ENCODE measurements at regions not wholly inside any gene's neighbourhood (a gene's known extent, or its start where the extent isn't known, plus 50 kb on each side); places are given as distances from the start of the nearest gene placed in this dataset.

DNA sequence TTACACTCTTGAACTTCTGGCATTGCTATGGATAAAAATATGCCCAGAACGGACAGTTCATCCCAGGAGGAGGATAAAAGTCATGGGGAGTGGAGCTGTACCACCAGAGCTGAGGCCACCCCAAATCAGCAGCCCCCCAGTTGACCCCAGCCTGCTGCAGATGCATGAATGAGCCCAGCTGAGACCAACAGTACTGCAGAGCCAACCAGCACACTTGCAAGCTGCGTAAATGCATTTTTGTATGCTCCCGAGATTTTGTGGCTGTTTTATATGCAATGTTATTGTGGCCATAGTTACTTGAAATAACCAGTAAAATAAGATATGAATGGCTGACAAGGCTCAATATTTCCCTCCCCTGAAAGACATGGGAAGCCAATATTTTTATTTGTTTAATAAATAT, 264.6 kb downstream of the DUSP10 start:
- Mint-ChIP-seq H3K27me3 (ENCODE audit: unreplicated experiment) (peaks cover 2% of the 10 kb centered on the region), H3K9me3 (ENCODE audit: unreplicated experiment) (no peaks in the 10 kb centered on the region), H3K4me3 (ENCODE audit: unreplicated experiment) (no peak overlapping the region), H3K27ac (ENCODE audit: unreplicated experiment) (no peak overlapping the region), H3K4me1 (ENCODE audit: unreplicated experiment) (no peaks in the 10 kb centered on the region), H3K36me3 (ENCODE audit: low read depth, unreplicated experiment) (no peaks in the 10 kb centered on the region)
- DNase-seq (ENCODE audit: low spot score): no peak
- TF ChIP-seq, protein P1, sequence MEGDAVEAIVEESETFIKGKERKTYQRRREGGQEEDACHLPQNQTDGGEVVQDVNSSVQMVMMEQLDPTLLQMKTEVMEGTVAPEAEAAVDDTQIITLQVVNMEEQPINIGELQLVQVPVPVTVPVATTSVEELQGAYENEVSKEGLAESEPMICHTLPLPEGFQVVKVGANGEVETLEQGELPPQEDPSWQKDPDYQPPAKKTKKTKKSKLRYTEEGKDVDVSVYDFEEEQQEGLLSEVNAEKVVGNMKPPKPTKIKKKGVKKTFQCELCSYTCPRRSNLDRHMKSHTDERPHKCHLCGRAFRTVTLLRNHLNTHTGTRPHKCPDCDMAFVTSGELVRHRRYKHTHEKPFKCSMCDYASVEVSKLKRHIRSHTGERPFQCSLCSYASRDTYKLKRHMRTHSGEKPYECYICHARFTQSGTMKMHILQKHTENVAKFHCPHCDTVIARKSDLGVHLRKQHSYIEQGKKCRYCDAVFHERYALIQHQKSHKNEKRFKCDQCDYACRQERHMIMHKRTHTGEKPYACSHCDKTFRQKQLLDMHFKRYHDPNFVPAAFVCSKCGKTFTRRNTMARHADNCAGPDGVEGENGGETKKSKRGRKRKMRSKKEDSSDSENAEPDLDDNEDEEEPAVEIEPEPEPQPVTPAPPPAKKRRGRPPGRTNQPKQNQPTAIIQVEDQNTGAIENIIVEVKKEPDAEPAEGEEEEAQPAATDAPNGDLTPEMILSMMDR (IDR thresholded peaks at IDR 0.05; ENCODE audit: unreplicated experiment): no peak

DNA sequence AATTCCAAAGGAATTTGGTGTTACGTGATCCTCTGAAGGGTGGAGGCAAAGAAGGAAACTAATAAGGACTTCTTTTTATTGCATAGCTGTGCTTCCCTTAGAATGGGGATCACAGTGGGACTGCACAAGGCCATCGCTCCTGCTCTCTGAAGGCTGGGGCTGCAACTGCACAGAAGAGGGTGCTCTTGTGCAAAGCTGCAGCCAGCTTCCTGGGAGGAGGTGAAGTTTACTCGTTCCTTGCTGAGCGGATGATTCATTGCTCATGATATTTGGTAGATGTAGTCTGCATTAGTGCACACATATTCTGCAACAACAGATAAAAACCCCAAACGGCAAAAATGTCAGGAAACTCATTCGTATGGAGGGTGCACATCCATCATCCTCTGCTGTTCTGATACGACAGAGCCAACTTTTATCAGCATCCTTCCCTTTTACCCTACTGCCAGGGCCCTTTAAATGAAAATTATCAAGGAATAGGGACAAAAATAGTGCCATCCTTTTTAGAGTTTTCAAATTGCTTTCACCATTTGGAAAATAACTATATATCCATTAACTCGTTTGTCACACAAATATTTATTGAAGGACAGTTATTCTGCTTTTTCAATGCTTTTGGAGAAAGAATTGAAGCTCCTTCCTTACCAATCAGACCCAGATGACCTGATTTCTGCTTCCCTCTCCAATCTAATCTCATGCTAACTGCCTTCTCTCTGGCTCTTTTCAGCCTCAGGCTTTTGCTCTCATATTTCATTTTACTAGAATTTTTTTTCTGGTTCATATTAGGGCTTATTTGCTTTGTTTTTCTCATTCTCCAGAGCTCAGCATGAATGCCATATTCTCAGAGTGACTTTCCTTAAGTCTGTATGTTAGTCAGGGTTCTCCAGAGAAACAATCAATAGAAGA, 263.6 kb downstream of the DUSP10 start:
- TF ChIP-seq, protein P1 (IDR thresholded peaks at IDR 0.05; ENCODE audit: unreplicated experiment): no peak
- no peak overlapping the region for H3K27ac Mint-ChIP-seq (ENCODE audit: unreplicated experiment)
- H3K9me3 Mint-ChIP-seq (ENCODE audit: unreplicated experiment): no peaks in the 10 kb centered on the region
- peak; percentile 22 for DNase-seq (ENCODE audit: low spot score)
- no peaks in the 10 kb centered on the region for H3K36me3 Mint-ChIP-seq (ENCODE audit: low read depth, unreplicated experiment)
- peaks cover 2% of the 10 kb centered on the region for H3K27me3 Mint-ChIP-seq (ENCODE audit: unreplicated experiment)
- no peak overlapping the region for H3K4me3 Mint-ChIP-seq (ENCODE audit: unreplicated experiment)
- no peaks in the 10 kb centered on the region for H3K4me1 Mint-ChIP-seq (ENCODE audit: unreplicated experiment)

DNA sequence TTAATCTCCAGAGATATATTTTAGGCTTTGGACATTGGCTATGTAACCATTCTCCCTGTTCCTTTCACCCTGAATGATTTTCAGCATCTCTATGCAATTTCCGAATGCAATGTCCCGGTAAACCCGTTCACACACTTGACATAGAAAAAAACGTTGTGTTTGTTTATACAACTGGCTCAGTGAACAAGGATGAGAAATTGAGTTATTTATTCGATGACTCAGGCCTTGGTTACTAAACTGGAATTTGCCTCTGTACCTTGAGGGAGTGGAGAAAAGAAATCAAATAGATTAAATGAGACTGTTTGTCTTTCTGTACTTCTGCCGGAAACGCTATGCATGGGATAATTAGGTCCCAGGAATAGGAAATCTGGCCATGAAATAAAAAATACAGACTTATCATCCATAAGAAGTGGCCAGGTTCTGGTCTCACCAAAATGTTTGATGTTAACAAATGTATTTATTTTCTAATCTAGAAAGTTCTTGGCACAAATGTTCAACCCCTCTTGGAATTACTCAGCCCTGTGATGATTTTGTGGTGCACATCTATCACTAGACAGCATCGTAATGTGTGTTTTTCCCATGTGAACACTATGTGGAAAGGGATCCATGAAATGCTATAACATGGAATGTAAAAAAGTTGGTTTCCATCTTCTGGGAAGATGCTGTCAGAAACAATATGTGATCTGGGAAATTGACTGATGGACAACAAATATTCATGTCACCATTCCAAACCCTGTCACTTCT, 253.9 kb downstream of the DUSP10 start:
- Mint-ChIP-seq H3K36me3 (ENCODE audit: low read depth, unreplicated experiment) (no peaks in the 10 kb centered on the region), H3K4me3 (ENCODE audit: unreplicated experiment) (no peak overlapping the region), H3K4me1 (ENCODE audit: unreplicated experiment) (no peaks in the 10 kb centered on the region), H3K27ac (ENCODE audit: unreplicated experiment) (no peak overlapping the region), H3K9me3 (ENCODE audit: unreplicated experiment) (no peaks in the 10 kb centered on the region), H3K27me3 (ENCODE audit: unreplicated experiment) (peaks cover 1% of the 10 kb centered on the region)
- DNase-seq (ENCODE audit: low spot score): no peak
- TF ChIP-seq, protein P1 (IDR thresholded peaks at IDR 0.05; ENCODE audit: unreplicated experiment): no peak

DNA sequence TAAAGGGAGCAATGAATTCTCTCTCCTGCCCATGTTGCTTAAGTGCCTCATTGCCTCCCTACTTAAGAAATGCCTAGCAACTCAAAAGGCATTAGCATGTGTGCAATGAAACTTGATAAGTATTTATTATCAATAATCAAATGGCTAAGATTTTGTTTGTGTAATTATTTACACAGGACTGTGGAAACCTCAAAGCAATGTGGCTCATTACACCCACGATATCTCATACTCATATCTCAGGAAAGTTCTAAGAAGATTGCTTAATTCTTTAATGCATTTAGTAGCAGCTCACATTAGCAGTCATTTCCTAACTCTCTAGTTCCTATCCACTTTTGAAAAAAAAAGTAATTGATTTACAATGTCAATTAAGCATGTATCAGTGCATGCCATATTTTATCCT, 253.3 kb downstream of the DUSP10 start:
- TF ChIP-seq, protein P1 (IDR thresholded peaks at IDR 0.05; ENCODE audit: unreplicated experiment): no peak
- Mint-ChIP-seq H3K36me3 (ENCODE audit: low read depth, unreplicated experiment) (no peaks in the 10 kb centered on the region), H3K27ac (ENCODE audit: unreplicated experiment) (no peak overlapping the region), H3K4me1 (ENCODE audit: unreplicated experiment) (no peaks in the 10 kb centered on the region), H3K9me3 (ENCODE audit: unreplicated experiment) (no peaks in the 10 kb centered on the region), H3K27me3 (ENCODE audit: unreplicated experiment) (peaks cover 1% of the 10 kb centered on the region), H3K4me3 (ENCODE audit: unreplicated experiment) (no peak overlapping the region)
- no peak for DNase-seq (ENCODE audit: low spot score)

DNA sequence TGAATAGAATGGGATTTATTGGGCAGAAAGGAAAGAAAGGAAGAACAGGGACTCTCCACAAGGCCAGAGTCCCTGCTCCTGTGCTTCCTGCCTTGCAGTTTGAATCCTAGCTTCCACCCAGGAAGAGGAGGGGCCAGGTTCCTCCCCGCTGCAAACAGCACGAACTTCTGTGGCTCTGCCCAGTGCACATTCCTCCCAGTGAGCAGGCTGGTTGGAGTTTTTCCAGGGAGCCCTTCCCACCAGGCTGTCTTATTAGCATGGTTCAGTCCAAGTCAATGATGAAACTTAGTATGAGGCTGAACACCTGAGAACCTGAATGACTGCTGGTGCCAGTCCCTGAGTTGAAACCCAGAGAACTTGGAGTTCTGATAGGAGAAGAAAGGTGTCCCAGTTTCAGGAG, 247.2 kb downstream of the DUSP10 start:
- Mint-ChIP-seq H3K4me1 (ENCODE audit: unreplicated experiment) (peaks cover 3% of the 10 kb centered on the region), H3K27me3 (ENCODE audit: unreplicated experiment) (peaks cover 1% of the 10 kb centered on the region), H3K27ac (ENCODE audit: unreplicated experiment) (no peak overlapping the region), H3K9me3 (ENCODE audit: unreplicated experiment) (no peaks in the 10 kb centered on the region), H3K4me3 (ENCODE audit: unreplicated experiment) (no peak overlapping the region), H3K36me3 (ENCODE audit: low read depth, unreplicated experiment) (no peaks in the 10 kb centered on the region)
- no peak for DNase-seq (ENCODE audit: low spot score)
- TF ChIP-seq, protein P1 (IDR thresholded peaks at IDR 0.05; ENCODE audit: unreplicated experiment): no peak

Measured in endothelial cell (in vitro differentiated cells).